HEK293 (cell line): ENCODE measurements at regions not wholly inside any gene's neighbourhood (a gene's known extent, or its start where the extent isn't known, plus 50 kb on each side); places are given as distances from the start of the nearest gene placed in this dataset.

Experiments
- CTCF ChIA-PET: fragments of 350-600 bp; formaldehyde crosslinking; extraction: SDS; loops from one replicate; lab custom pipeline; 2021; ENCODE audit warnings: antibody characterized with exemption; lab: Yijun Ruan, JAX
- POLR2A ChIA-PET: fragments of 300-600 bp; formaldehyde crosslinking; extraction: SDS; loops from one replicate; lab custom pipeline; 2020; ENCODE audit warnings: antibody characterized with exemption, inconsistent platforms; lab: Yijun Ruan, JAX
- H3K27ac ChIP-seq: fragments of 200-500 bp; sonication (Bioruptor generic); 2 replicates; pipeline ENCODE4 v1.5.1; 2014; ENCODE audit warnings: low read depth, low read length, control low read depth, inconsistent platforms; ENCODE audit errors: extremely low read depth
- H3K36me3 ChIP-seq, 2 experiments: fragments of 200-500 bp in 1 of 2; sonication (Bioruptor generic) in 1 of 2; 1 replicate in 1 of 2; 2 replicates in 1 of 2; pipeline ENCODE4 v1.5.1; 2014 to 2017; ENCODE audit warnings: inconsistent platforms in 2 of 2, low read length in 2 of 2; ENCODE audit not compliant: control insufficient read depth in 2 of 2, insufficient read depth in 1 of 2
- H3K4me1 ChIP-seq: fragments of 200-500 bp; sonication (Bioruptor generic); 2 replicates; pipeline ENCODE4 v1.5.1; 2014; ENCODE audit warnings: mild to moderate bottlenecking, low read length, inconsistent platforms; ENCODE audit not compliant: control insufficient read depth, insufficient read depth
- H3K4me3 ChIP-seq: 2 replicates; pipeline ENCODE4 v1.5.1; 2011; ENCODE audit warnings: low read depth, mild to moderate bottlenecking, control low read depth, low read length, moderate library complexity
- H3K9me3 ChIP-seq: fragments of 200-500 bp; sonication (Bioruptor generic); 2 replicates; pipeline ENCODE4 v1.5.1; 2014; ENCODE audit warnings: low read depth, low read length, inconsistent platforms; ENCODE audit not compliant: control insufficient read depth, insufficient read depth
- GLI4 ChIP-seq: fragments of 450-650 bp; formaldehyde crosslinking; IDR thresholded peaks from 2 replicates; pipeline ENCODE4 v1.5.1; 2016; ENCODE audit warnings: missing biosample characterization, missing genetic modification characterization
- KLF16 ChIP-seq: fragments of 450-650 bp; formaldehyde crosslinking; IDR thresholded peaks from 2 replicates; pipeline ENCODE4 v1.5.1; 2017; ENCODE audit warnings: missing biosample characterization, missing genetic modification characterization
- SCRT2 ChIP-seq: fragments of 450-650 bp; formaldehyde crosslinking; IDR thresholded peaks from 2 replicates; pipeline ENCODE4 v1.5.1; 2016; ENCODE audit warnings: missing biosample characterization, missing genetic modification characterization
- TCF7L2 ChIP-seq: IDR thresholded peaks from 2 replicates; pipeline ENCODE4 v1.6.1; 2011; ENCODE audit warnings: low read depth, mild to moderate bottlenecking, inconsistent platforms, low read length, moderate library complexity, borderline replicate concordance
- ZBTB7A ChIP-seq: fragments of 450-650 bp; formaldehyde crosslinking; IDR thresholded peaks from 2 replicates; pipeline ENCODE4 v1.5.1; 2016; ENCODE audit warnings: low read depth, missing biosample characterization, missing genetic modification characterization
- ZEB2 ChIP-seq: fragments of 450-650 bp; formaldehyde crosslinking; IDR thresholded peaks from 2 replicates; pipeline ENCODE4 v1.5.1; 2016; ENCODE audit warnings: missing biosample characterization, missing genetic modification characterization
- ZIC2 ChIP-seq: fragments of 450-650 bp; formaldehyde crosslinking; IDR thresholded peaks from 2 replicates; pipeline ENCODE4 v1.5.1; 2016; ENCODE audit warnings: missing biosample characterization, missing genetic modification characterization
- ZNF184 ChIP-seq: fragments of 450-650 bp; IDR thresholded peaks from 2 replicates; pipeline ENCODE4 v1.5.1; 2018; ENCODE audit warnings: missing biosample characterization, mild to moderate bottlenecking, missing genetic modification characterization
- ZNF202 ChIP-seq: fragments of 450-650 bp; formaldehyde crosslinking; IDR thresholded peaks from 2 replicates; pipeline ENCODE4 v1.5.1; 2016; ENCODE audit warnings: missing biosample characterization, missing genetic modification characterization, borderline replicate concordance
- ZNF23 ChIP-seq: fragments of 450-650 bp; formaldehyde crosslinking; IDR thresholded peaks from 2 replicates; pipeline ENCODE4 v1.5.1; 2016; ENCODE audit warnings: missing biosample characterization, missing genetic modification characterization, borderline replicate concordance
- ZNF302 ChIP-seq: fragments of 450-650 bp; formaldehyde crosslinking; IDR thresholded peaks from 2 replicates; pipeline ENCODE4 v1.5.1; 2016; ENCODE audit warnings: missing biosample characterization, missing genetic modification characterization, low read depth
- ZNF394 ChIP-seq: fragments of 450-650 bp; formaldehyde crosslinking; IDR thresholded peaks from 2 replicates; pipeline ENCODE4 v1.5.1; 2016; ENCODE audit warnings: missing biosample characterization, missing genetic modification characterization, mild to moderate bottlenecking, moderate library complexity, borderline replicate concordance
- ZNF433 ChIP-seq: fragments of 450-650 bp; formaldehyde crosslinking; IDR thresholded peaks from 2 replicates; pipeline ENCODE4 v1.5.1; 2016; ENCODE audit warnings: missing biosample characterization, missing genetic modification characterization, low read depth
- ZNF521 ChIP-seq: fragments of 450-650 bp; formaldehyde crosslinking; IDR thresholded peaks from 2 replicates; pipeline ENCODE4 v1.5.1; 2017; ENCODE audit warnings: missing biosample characterization, mild to moderate bottlenecking, missing genetic modification characterization
- ZNF529 ChIP-seq: fragments of 450-650 bp; formaldehyde crosslinking; IDR thresholded peaks from 2 replicates; pipeline ENCODE4 v1.5.1; 2017; ENCODE audit warnings: missing genetic modification characterization, missing biosample characterization; ENCODE audit not compliant: insufficient replicate concordance
- ZNF530 ChIP-seq: fragments of 450-650 bp; formaldehyde crosslinking; IDR thresholded peaks from 2 replicates; pipeline ENCODE4 v1.5.1; 2016; ENCODE audit warnings: low read depth, missing biosample characterization, missing genetic modification characterization
- ZNF624 ChIP-seq: fragments of 450-650 bp; formaldehyde crosslinking; IDR thresholded peaks from 2 replicates; pipeline ENCODE4 v1.5.1; 2017; ENCODE audit warnings: missing biosample characterization, missing genetic modification characterization
- ZNF629 ChIP-seq: fragments of 450-650 bp; formaldehyde crosslinking; IDR thresholded peaks from 2 replicates; pipeline ENCODE4 v1.5.1; 2017; ENCODE audit warnings: missing biosample characterization, missing genetic modification characterization
- ZNF707 ChIP-seq: fragments of 450-650 bp; formaldehyde crosslinking; IDR thresholded peaks from 2 replicates; pipeline ENCODE4 v1.5.1; 2016; ENCODE audit warnings: missing biosample characterization, missing genetic modification characterization
- ZNF830 ChIP-seq: fragments of 450-650 bp; IDR thresholded peaks from 2 replicates; pipeline ENCODE4 v1.5.0; 2018; ENCODE audit warnings: missing biosample characterization, missing genetic modification characterization, low read depth, mild to moderate bottlenecking, moderate library complexity
- TF ChIP-seq, protein P1 (sequence below): fragments of 450-650 bp; formaldehyde crosslinking; IDR thresholded peaks from 2 replicates; pipeline ENCODE4 v1.5.1; 2016; ENCODE audit warnings: missing biosample characterization, missing genetic modification characterization
- TF ChIP-seq, protein P2 (sequence below): fragments of 450-650 bp; formaldehyde crosslinking; IDR thresholded peaks from 2 replicates; pipeline ENCODE4; 2016; ENCODE audit warnings: missing biosample characterization, missing genetic modification characterization
- TF ChIP-seq, protein P3 (sequence below): fragments of 450-650 bp; formaldehyde crosslinking; IDR thresholded peaks from 2 replicates; pipeline ENCODE4 v1.5.1; 2016; ENCODE audit warnings: missing biosample characterization, missing genetic modification characterization, low read depth
- TF ChIP-seq, protein P4 (sequence below): sonication (generic); formaldehyde crosslinking; IDR thresholded peaks from 2 replicates; pipeline ENCODE4 v1.8.1; 2022; ENCODE audit warnings: mild to moderate bottlenecking, moderate library complexity, missing genetic modification reagents

DNA sequence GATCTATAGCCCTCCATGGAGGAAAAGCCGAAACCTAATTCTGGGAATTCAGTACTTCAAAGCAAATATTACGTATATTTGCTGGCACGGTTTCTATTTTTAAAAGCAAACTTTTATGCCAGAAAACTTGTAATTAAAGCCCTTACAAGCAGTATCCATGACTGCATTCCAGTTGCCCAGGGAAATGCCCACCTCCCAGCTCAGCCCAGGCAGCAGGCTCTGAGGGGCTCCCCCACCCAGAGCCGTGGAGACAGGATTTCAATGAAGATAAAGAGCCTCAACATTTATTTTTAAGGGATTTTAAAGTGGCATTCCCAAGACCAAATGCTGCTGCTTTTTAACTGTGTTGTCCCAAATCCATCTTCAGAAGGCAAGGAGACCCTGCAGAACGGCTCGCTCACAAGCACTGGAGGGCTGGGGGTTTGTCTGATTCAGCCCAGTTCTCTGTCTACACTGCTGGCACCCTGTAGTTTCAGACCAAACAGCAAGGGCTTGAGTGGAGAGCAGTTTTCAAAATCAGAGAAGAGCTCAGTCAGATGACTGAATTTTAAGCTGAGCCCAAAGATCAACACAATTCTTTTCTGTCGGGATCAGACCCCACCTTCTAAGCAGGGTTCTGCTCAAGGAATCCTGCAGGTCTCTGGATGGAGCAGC lies 105.1 kb downstream of the KCNF1 start:
- CTCF ChIA-PET = interaction anchor here (0.9 kb wide), 1 partner anchor 106 kb away, joined by 4 read pairs; no protein-coding TSS in a partner anchor
- POLR2A ChIA-PET = no interaction called here
- no peak for TF ChIP-seq KLF16 (tag by site-specific recombination)
- TF ChIP-seq ZNF529 = no peak
- TF ChIP-seq ZNF707 (tag by site-specific recombination) = no peak
- TF ChIP-seq GLI4 (tag by site-specific recombination) = no peak
- TF ChIP-seq ZIC2 = no peak
- TF ChIP-seq ZNF202 (tag by site-specific recombination) = no peak
- no peak for TF ChIP-seq ZEB2 (tag by site-specific recombination)
- H3K4me1 ChIP-seq = no peaks in the 10 kb centered on the region
- no peaks in the 10 kb centered on the region for H3K9me3 ChIP-seq
- no peaks in the 10 kb centered on the region for H3K36me3 ChIP-seq
- H3K27ac ChIP-seq = no peak overlapping the region
- H3K4me3 ChIP-seq = no peak overlapping the region

DNA sequence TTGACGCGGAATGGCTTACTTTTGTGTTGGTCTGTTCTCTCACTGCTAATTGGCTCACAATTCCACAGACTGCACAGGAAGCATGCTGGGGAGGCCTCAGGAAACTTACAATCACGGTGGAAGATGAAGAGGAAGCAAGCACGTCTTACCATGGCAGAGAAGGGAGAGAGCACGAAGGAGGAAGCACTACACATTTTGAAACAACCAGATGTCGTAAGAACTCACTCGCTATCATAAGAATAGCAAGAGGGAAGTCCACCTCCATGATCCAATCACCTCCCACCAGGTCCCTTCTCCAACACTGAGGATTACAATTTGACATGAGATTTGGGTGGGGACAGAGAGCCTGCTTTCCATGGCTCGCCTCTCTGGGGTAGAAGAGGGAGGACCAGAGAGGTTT lies 106.2 kb downstream of the KCNF1 start:
- H3K27ac ChIP-seq = no peak overlapping the region
- TF ChIP-seq SCRT2 (tag by site-specific recombination) (no peak), ZNF624 (tag by site-specific recombination) (no peak), TCF7L2 (no peak), ZNF830 (no peak), ZBTB7A (tag by site-specific recombination) (no peak), ZNF530 (tag by site-specific recombination) (no peak), ZNF394 (no peak), ZNF433 (tag by site-specific recombination) (no peak), ZNF23 (tag by site-specific recombination) (no peak), ZNF629 (no peak), ZNF302 (tag by site-specific recombination) (no peak), ZNF184 (tag by site-specific recombination) (no peak), ZNF521 (tag by site-specific recombination) (no peak)
- TF ChIP-seq, protein P1, sequence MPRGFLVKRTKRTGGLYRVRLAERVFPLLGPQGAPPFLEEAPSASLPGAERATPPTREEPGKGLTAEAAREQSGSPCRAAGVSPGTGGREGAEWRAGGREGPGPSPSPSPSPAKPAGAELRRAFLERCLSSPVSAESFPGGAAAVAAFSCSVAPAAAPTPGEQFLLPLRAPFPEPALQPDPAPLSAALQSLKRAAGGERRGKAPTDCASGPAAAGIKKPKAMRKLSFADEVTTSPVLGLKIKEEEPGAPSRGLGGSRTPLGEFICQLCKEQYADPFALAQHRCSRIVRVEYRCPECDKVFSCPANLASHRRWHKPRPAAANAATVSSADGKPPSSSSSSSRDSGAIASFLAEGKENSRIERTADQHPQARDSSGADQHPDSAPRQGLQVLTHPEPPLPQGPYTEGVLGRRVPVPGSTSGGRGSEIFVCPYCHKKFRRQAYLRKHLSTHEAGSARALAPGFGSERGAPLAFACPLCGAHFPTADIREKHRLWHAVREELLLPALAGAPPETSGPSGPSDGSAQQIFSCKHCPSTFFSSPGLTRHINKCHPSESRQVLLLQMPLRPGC (tag by site-specific recombination) = no peak
- TF ChIP-seq, protein P2, sequence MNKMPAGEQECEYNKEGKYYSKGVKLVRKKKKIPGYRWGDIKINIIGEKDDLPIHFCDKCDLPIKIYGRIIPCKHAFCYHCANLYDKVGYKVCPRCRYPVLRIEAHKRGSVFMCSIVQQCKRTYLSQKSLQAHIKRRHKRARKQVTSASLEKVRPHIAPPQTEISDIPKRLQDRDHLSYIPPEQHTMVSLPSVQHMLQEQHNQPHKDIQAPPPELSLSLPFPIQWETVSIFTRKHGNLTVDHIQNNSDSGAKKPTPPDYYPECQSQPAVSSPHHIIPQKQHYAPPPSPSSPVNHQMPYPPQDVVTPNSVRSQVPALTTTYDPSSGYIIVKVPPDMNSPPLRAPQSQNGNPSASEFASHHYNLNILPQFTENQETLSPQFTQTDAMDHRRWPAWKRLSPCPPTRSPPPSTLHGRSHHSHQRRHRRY (tag by site-specific recombination) = no peak
- TF ChIP-seq, protein P3, sequence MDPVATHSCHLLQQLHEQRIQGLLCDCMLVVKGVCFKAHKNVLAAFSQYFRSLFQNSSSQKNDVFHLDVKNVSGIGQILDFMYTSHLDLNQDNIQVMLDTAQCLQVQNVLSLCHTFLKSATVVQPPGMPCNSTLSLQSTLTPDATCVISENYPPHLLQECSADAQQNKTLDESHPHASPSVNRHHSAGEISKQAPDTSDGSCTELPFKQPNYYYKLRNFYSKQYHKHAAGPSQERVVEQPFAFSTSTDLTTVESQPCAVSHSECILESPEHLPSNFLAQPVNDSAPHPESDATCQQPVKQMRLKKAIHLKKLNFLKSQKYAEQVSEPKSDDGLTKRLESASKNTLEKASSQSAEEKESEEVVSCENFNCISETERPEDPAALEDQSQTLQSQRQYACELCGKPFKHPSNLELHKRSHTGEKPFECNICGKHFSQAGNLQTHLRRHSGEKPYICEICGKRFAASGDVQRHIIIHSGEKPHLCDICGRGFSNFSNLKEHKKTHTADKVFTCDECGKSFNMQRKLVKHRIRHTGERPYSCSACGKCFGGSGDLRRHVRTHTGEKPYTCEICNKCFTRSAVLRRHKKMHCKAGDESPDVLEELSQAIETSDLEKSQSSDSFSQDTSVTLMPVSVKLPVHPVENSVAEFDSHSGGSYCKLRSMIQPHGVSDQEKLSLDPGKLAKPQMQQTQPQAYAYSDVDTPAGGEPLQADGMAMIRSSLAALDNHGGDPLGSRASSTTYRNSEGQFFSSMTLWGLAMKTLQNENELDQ (tag by site-specific recombination) = no peak
- TF ChIP-seq, protein P4, sequence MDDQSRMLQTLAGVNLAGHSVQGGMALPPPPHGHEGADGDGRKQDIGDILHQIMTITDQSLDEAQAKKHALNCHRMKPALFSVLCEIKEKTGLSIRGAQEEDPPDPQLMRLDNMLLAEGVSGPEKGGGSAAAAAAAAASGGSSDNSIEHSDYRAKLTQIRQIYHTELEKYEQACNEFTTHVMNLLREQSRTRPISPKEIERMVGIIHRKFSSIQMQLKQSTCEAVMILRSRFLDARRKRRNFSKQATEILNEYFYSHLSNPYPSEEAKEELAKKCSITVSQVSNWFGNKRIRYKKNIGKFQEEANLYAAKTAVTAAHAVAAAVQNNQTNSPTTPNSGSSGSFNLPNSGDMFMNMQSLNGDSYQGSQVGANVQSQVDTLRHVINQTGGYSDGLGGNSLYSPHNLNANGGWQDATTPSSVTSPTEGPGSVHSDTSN = no peak
- TF ChIP-seq, all 188 proteins: peak for 0
- ChIA-PET CTCF (no interaction called here), POLR2A (no interaction called here)
- H3K9me3 ChIP-seq = no peaks in the 10 kb centered on the region
- H3K36me3 ChIP-seq = no peaks in the 10 kb centered on the region
- H3K4me1 ChIP-seq = no peaks in the 10 kb centered on the region
- H3K4me3 ChIP-seq = no peak overlapping the region
